ENCODE measurements at regions not wholly inside any gene's neighbourhood (a gene's known extent, or its start where the extent isn't known, plus 50 kb on each side); places are given as distances from the start of the nearest gene placed in this dataset.

DNA sequence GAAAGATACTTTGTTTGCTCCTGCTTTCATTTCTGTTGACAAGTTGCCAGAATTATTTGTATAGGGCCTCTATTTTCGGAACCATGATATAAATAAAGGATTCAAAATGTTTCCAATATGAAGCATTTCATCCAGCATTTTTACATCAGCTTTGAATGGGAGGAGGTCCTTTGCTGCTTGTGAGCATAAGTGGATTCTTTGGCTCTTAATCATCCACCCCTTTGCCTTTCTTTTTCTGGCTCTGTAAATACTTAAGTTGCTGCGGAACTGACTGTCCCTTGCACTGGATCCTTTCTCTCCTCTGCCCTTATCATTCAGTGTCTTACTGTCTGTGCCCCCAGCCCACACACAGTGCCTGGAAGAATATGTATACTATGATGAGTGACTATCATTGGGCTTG, 357.3 kb upstream of the RGS6 start:
- intact Hi-C loops (cut with micrococcal nuclease): no loop called here
- no peak overlapping the region for H3K4me3 Mint-ChIP-seq
- peaks cover 13% of the 10 kb centered on the region for H3K4me1 Mint-ChIP-seq (ENCODE audit: low read depth)
- no peaks in the 10 kb centered on the region for H3K27me3 Mint-ChIP-seq (ENCODE audit: insufficient read depth)
- peaks cover 21% of the 10 kb centered on the region for H3K36me3 Mint-ChIP-seq (ENCODE audit: low read depth)
- no peak overlapping the region for H3K27ac Mint-ChIP-seq
- DNase-seq (ENCODE audit: low spot score): no peak
- no peaks in the 10 kb centered on the region for H3K9me3 Mint-ChIP-seq

DNA sequence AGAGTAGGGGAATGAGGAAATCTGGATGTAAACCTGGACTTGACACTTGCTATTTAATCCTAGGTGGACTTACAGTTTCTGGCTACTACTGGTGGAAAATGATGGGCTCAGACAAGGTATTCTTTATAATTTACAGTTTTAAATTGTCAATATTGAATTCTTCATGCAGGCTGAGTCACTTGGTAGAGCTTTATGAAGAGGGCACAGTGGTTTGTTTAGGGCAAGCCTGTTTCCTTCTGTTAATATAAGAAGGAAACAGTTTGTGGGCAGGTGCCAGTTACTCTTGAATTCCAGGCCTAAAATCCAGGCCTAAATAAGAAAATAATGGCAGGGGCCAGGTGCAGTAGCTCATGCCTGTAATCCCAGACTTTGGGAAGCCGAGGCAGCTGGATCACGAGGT, 355.8 kb upstream of the RGS6 start:
- no peak for DNase-seq (ENCODE audit: low spot score)
- Mint-ChIP-seq H3K4me3 (no peak overlapping the region), H3K9me3 (no peaks in the 10 kb centered on the region), H3K4me1 (ENCODE audit: low read depth) (peaks cover 14% of the 10 kb centered on the region), H3K27ac (no peak overlapping the region), H3K36me3 (ENCODE audit: low read depth) (peaks cover 15% of the 10 kb centered on the region), H3K27me3 (ENCODE audit: insufficient read depth) (no peaks in the 10 kb centered on the region)
- intact Hi-C loops (cut with micrococcal nuclease): no loop called here

DNA sequence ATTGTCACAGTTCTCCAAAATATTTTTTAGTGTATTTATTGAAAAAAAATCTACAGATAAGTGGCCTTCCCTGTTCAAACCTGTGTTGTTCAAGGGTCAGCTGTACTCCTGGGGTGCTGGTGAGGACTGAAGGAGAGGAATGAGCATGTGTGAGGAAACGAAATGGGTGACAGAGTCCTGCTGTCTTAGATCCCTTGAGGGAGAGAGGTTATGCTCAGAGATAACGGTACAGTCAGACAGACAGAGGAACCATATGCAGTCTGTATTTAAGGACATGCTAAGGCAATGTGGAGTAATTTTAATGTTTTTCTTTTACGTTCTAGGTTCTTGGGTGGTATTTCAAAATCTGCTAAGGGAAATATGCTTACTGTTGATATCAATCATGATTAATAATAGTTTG, 352.9 kb upstream of the RGS6 start:
- Mint-ChIP-seq H3K4me1 (ENCODE audit: low read depth) (peaks cover 23% of the 10 kb centered on the region), H3K27me3 (ENCODE audit: insufficient read depth) (peaks cover 3% of the 10 kb centered on the region), H3K9me3 (no peaks in the 10 kb centered on the region), H3K36me3 (ENCODE audit: low read depth) (peaks cover 16% of the 10 kb centered on the region), H3K4me3 (no peak overlapping the region), H3K27ac (no peak overlapping the region)
- intact Hi-C loops (cut with micrococcal nuclease): no loop called here
- DNase-seq (ENCODE audit: low spot score): no peak

DNA sequence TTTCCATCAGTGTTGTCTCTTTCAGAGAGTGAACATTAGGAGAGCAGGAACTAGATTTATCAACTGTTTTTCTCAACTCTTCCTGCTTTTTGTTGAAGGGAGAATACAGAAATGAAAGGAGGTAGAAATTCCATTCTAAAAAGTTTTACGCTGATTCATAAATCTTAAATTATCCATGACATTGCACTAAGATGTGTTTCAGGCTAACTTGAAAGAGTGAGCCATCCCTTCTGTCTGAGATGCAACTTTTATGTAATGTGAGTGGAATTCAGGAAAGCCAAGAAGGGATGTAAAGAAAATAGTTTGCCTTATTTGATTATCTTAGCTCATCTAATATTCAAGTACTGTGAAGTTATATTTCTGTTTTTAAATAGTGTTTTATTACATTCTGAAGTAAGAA, 349.5 kb upstream of the RGS6 start:
- peaks cover 3% of the 10 kb centered on the region for H3K27me3 Mint-ChIP-seq (ENCODE audit: insufficient read depth)
- H3K36me3 Mint-ChIP-seq (ENCODE audit: low read depth): peaks cover 18% of the 10 kb centered on the region
- no peak for DNase-seq (ENCODE audit: low spot score)
- H3K9me3 Mint-ChIP-seq: no peaks in the 10 kb centered on the region
- intact Hi-C loops (cut with micrococcal nuclease): no loop called here
- H3K27ac Mint-ChIP-seq: no peak overlapping the region
- peaks cover 41% of the 10 kb centered on the region for H3K4me1 Mint-ChIP-seq (ENCODE audit: low read depth)
- H3K4me3 Mint-ChIP-seq: no peak overlapping the region

DNA sequence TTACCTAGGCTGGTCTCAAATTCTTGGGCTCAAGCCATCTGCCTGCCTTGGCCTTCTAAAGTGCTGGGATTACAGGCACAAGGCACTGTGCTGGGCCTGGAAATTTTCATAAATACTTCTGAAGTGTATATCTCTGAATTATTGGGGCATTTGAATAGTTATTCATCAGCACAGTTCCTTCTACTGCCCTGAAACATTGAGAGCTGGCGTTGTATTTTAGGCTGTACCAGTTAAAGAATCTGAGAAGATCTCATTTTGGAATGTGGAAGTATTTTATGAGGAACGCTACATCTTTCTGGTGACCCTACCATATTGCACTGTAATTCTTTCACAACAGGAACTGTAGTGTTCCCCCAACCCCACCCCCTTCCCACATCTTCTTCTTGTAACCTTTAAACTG, 349.0 kb upstream of the RGS6 start:
- H3K9me3 Mint-ChIP-seq: no peaks in the 10 kb centered on the region
- H3K36me3 Mint-ChIP-seq (ENCODE audit: low read depth): peaks cover 23% of the 10 kb centered on the region

DNA sequence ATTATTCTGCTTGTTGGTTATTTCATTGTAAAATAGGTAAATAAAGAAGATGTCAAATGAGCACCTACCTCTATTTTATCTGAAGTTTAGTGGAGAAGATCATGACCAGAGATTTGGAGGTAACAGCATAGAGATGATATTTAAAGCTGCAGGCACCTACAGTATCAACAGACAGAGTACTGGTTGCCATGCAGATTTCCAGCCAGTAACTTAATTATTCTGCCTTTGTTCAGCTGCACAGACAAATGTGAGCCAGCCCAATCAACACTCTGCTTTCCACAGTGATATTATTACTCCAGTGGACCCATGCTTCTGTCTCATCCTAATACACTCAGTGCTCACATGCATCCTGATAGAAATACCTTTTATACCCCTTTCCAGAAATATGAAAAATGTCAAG, 348.5 kb upstream of the RGS6 start:
- Mint-ChIP-seq H3K27me3 (ENCODE audit: insufficient read depth) (peaks cover 3% of the 10 kb centered on the region), H3K36me3 (ENCODE audit: low read depth) (peaks cover 24% of the 10 kb centered on the region), H3K27ac (no peak overlapping the region), H3K4me1 (ENCODE audit: low read depth) (peaks cover 51% of the 10 kb centered on the region), H3K4me3 (no peak overlapping the region), H3K9me3 (no peaks in the 10 kb centered on the region)
- no peak for DNase-seq (ENCODE audit: low spot score)
- intact Hi-C loops (cut with micrococcal nuclease): no loop called here

More for the DNA sequence above, 349.0 kb upstream of the RGS6 start:
- H3K4me1 Mint-ChIP-seq (ENCODE audit: low read depth): peaks cover 45% of the 10 kb centered on the region
- H3K27me3 Mint-ChIP-seq (ENCODE audit: insufficient read depth): peaks cover 3% of the 10 kb centered on the region
- H3K27ac Mint-ChIP-seq: no peak overlapping the region
- no peak for DNase-seq (ENCODE audit: low spot score)
- intact Hi-C loops (cut with micrococcal nuclease): no loop called here
- H3K4me3 Mint-ChIP-seq: no peak overlapping the region

DNA sequence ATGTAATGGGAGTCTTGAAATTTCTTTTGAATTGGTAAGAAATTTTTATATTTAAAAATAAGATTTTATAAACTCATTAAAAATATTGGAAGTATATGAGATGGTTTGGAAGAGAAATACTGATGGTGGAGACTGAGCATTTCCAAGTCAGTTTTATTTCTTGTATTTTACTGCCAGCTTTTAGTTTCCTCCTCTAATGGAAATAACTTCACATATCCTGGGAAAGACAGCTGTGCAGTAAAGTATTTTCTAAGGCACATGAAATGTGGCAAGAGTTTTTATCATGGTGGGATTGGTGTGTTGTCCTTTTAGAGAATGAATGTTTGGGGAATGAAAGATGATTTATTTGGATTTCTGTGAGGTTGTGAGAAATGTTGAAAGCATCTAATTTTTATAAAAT, 346.9 kb upstream of the RGS6 start:
- intact Hi-C loops (cut with micrococcal nuclease): no loop called here
- peaks cover 32% of the 10 kb centered on the region for H3K36me3 Mint-ChIP-seq (ENCODE audit: low read depth)
- H3K4me1 Mint-ChIP-seq (ENCODE audit: low read depth): peaks cover 62% of the 10 kb centered on the region
- no peak overlapping the region for H3K27ac Mint-ChIP-seq
- H3K9me3 Mint-ChIP-seq: no peaks in the 10 kb centered on the region
- H3K27me3 Mint-ChIP-seq (ENCODE audit: insufficient read depth): peaks cover 3% of the 10 kb centered on the region
- DNase-seq (ENCODE audit: low spot score): no peak
- H3K4me3 Mint-ChIP-seq: no peak overlapping the region

DNA sequence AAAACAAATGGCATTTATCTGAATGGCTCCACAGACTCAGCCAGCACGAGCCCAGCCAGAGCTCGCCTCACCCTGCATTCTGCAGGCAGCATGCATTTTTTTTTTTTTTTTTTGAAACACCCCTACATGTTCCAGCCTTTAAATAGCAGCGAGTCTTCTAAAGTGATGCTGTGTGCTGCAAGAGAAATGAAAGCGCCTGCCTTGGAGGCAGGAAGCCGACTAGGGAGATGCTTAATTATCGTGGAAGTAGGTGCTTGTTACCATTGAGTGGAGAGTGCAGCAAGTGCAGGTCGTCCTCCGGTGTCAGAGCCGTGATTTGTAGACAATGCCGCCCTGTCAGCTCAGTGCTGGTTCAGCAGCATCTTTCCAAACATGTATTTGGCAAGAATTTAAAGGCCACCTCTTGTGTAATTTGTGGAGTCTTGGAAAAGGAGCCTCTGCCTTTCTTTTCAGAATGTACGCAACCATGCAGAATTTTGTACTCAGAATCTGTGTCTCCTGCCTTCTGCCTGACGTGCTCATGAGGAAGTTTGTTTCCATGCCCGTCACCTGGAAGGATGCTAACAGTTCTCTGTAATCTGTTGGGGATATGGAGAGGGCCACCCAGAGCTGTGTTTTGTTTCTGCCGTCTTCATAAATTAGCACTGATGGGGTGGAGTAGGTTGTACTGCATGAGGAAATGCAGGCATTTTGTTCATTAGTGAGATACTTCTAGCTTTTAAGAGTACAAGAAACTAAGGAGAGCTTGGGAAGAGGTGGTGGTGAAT, 345.9 kb upstream of the RGS6 start:
- Mint-ChIP-seq H3K4me1 (ENCODE audit: low read depth) (peaks cover 64% of the 10 kb centered on the region), H3K27ac (peak overlapping the region; percentile 26), H3K9me3 (no peaks in the 10 kb centered on the region), H3K36me3 (ENCODE audit: low read depth) (peaks cover 32% of the 10 kb centered on the region), H3K27me3 (ENCODE audit: insufficient read depth) (peaks cover 3% of the 10 kb centered on the region), H3K4me3 (no peak overlapping the region)
- no peak for DNase-seq (ENCODE audit: low spot score)
- intact Hi-C loops (cut with micrococcal nuclease): no loop called here

DNA sequence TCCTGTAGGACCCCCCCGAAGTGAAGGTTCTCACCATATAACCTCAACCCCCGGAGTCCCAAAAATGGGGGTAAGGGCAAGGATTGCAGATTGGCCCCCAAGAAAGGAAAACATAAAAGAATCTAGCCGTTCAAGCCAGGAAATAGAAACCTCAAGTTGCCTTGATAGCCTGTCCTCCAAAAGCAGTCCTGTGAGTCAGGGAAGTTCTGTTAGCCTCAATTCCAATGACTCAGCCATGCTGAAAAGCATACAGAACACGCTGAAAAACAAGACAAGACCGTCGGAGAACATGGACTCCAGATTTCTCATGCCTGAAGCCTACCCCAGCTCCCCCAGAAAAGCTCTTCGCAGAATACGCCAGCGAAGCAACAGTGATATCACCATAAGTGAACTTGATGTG, 344.2 kb upstream of the RGS6 start:
- intact Hi-C loops (cut with micrococcal nuclease): no loop called here

DNA sequence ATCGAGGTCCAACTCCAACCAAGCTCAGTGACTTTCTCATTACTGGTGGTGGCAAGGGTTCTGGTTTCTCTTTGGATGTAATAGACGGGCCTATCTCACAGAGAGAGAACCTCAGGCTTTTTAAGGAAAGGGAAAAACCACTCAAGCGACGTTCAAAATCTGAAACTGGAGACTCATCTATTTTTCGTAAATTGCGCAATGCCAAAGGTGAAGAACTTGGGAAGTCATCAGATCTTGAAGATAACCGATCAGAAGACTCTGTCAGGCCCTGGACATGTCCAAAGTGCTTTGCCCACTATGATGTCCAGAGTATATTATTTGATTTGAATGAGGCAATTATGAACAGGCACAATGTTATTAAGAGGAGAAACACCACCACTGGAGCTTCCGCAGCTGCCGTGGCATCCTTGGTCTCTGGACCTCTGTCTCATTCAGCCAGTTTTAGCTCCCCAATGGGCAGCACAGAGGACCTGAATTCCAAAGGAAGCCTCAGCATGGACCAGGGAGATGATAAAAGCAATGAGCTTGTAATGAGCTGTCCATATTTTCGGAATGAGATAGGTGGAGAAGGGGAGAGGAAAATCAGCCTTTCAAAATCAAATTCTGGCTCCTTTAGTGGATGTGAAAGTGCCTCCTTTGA, 343.5 kb upstream of the RGS6 start:
- peaks cover 70% of the 10 kb centered on the region for H3K4me1 Mint-ChIP-seq (ENCODE audit: low read depth)
- H3K4me3 Mint-ChIP-seq: no peak overlapping the region
- intact Hi-C loops (cut with micrococcal nuclease): no loop called here
- H3K27me3 Mint-ChIP-seq (ENCODE audit: insufficient read depth): peaks cover 3% of the 10 kb centered on the region
- DNase-seq (ENCODE audit: low spot score): no peak
- H3K36me3 Mint-ChIP-seq (ENCODE audit: low read depth): peaks cover 28% of the 10 kb centered on the region
- H3K9me3 Mint-ChIP-seq: no peaks in the 10 kb centered on the region
- H3K27ac Mint-ChIP-seq: no peak overlapping the region

More for the DNA sequence above, 344.2 kb upstream of the RGS6 start:
- H3K4me1 Mint-ChIP-seq (ENCODE audit: low read depth): peaks cover 69% of the 10 kb centered on the region
- H3K36me3 Mint-ChIP-seq (ENCODE audit: low read depth): peaks cover 31% of the 10 kb centered on the region
- DNase-seq (ENCODE audit: low spot score): no peak
- peaks cover 3% of the 10 kb centered on the region for H3K27me3 Mint-ChIP-seq (ENCODE audit: insufficient read depth)
- H3K9me3 Mint-ChIP-seq: no peaks in the 10 kb centered on the region
- H3K4me3 Mint-ChIP-seq: no peak overlapping the region
- no peak overlapping the region for H3K27ac Mint-ChIP-seq

DNA sequence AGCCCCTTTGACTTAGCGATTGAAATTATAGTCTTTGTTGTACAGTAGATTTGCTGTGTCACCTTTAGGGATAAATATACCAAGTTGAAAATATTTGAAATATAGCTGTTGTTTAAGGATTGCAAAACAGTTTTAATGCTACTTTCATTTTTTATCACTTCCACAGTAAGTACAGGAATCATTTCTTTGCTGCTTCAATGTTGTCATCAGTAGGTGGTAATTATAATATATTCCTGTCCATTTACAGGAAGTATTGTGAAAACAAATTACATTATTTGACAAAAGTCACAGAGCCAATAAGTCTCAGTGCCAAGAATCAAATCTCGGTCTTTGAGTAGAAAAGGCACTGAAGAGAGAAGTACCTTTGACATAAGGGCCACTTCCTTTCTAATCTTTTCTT, 342.6 kb upstream of the RGS6 start:
- Mint-ChIP-seq H3K27me3 (ENCODE audit: insufficient read depth) (no peaks in the 10 kb centered on the region), H3K4me1 (ENCODE audit: low read depth) (peaks cover 75% of the 10 kb centered on the region), H3K4me3 (no peak overlapping the region), H3K9me3 (no peaks in the 10 kb centered on the region), H3K36me3 (ENCODE audit: low read depth) (peaks cover 27% of the 10 kb centered on the region), H3K27ac (no peak overlapping the region)
- DNase-seq (ENCODE audit: low spot score): no peak
- intact Hi-C loops (cut with micrococcal nuclease): no loop called here

DNA sequence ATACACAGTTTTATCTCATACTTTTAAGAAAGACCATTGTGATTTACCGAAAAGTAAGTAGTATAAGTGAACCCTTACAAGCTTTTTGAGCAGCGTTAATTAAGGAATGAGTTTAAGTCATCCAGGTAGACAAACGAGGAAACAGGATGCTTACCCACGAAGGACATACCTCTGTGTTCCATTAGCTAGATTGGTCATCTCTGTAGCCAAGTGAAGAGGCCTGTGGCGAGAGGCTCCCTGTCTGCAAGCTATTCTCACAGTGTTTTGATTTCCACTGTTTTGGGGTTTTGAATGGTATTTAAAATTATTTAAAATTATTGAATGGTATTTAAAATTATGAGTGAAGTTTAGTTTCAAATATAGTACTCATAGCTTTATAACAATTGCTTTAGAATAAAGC, 342.1 kb upstream of the RGS6 start:
- DNase-seq (ENCODE audit: low spot score): no peak
- Mint-ChIP-seq H3K4me3 (no peak overlapping the region), H3K27me3 (ENCODE audit: insufficient read depth) (no peaks in the 10 kb centered on the region), H3K4me1 (ENCODE audit: low read depth) (peaks cover 80% of the 10 kb centered on the region), H3K36me3 (ENCODE audit: low read depth) (peaks cover 27% of the 10 kb centered on the region), H3K9me3 (no peaks in the 10 kb centered on the region), H3K27ac (no peak overlapping the region)
- intact Hi-C loops (cut with micrococcal nuclease): no loop called here

DNA sequence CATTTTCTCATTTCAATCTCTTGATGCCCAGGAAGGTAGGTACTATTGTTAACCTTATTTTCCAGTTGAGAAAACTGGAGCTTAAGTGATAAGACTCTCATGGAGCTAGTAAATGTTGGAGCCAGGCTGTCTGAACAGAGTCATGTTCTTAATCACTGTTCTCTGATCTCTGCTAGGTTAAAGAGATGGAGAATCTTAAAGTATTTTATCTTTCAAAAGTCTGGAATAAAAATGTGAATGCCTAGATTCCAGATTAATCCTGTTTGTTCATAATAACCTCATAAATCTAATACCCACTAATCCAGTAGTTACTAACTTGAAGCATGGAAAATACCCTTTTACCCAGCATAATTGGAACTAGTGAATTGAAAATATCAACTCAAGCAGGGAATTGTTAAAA, 341.0 kb upstream of the RGS6 start:
- H3K27me3 Mint-ChIP-seq (ENCODE audit: insufficient read depth): no peaks in the 10 kb centered on the region
- H3K36me3 Mint-ChIP-seq (ENCODE audit: low read depth): peaks cover 27% of the 10 kb centered on the region
- H3K27ac Mint-ChIP-seq: no peak overlapping the region
- no peaks in the 10 kb centered on the region for H3K9me3 Mint-ChIP-seq
- H3K4me1 Mint-ChIP-seq (ENCODE audit: low read depth): peaks cover 80% of the 10 kb centered on the region
- DNase-seq (ENCODE audit: low spot score): no peak
- intact Hi-C loops (cut with micrococcal nuclease): no loop called here
- no peak overlapping the region for H3K4me3 Mint-ChIP-seq

All from activated T-helper 1 cell treated with anti-CD3 and anti-CD28 coated beads, Interleukin-12 subunit alpha, Interleukin-12 subunit beta, Interleukin-2, Interleukin-4 antibody, amounts not matched to agents 30 ng/mL and 10 ng/mL and 1 ng/mL, durations not matched to agents 14 hours and 24 hours and 36 hours (primary cell).